GM12878 (cell line): ENCODE measurements at regions not wholly inside any gene's neighbourhood (a gene's known extent, or its start where the extent isn't known, plus 50 kb on each side); places are given as distances from the start of the nearest gene placed in this dataset.

ENCODE experiments used
- ATAC-seq: fragments of 200-7000 bp; cut with Tn5 transposase; 3 replicates; pipeline ENCODE4 v1.9.1; 2020; ENCODE audit warnings: mild to moderate bottlenecking, moderate library complexity
- BruUV-seq: library from RNA; stranded (reverse); fragments of 400-500 nt; replicated peaks from 2 replicates; lab custom pipeline; 2021; lab: Mats Ljungman, UMichigan
- CTCF ChIA-PET: fragments of 300-600 bp; sonication (Branson Sonifier 250); formaldehyde crosslinking; extraction: SDS; loops from one replicate; lab custom pipeline; 2021; ENCODE audit warnings: inconsistent platforms; lab: Yijun Ruan, JAX
- POLR2A ChIA-PET: fragments of 350-600 bp; formaldehyde crosslinking; extraction: SDS; loops from one replicate; lab custom pipeline; 2021; ENCODE audit warnings: inconsistent platforms; lab: Charles Lee
- RAD21 ChIA-PET: fragments of 300-600 bp; sonication (Branson Sonifier 250); formaldehyde crosslinking; loops from one replicate; lab custom pipeline; 2023; ENCODE audit warnings: antibody characterized with exemption; ENCODE audit not compliant: unreplicated experiment; lab: Charles Lee
- SMC1A ChIA-PET: fragments of 300-600 bp; sonication (Branson Sonifier 250); formaldehyde crosslinking; loops from one replicate; lab custom pipeline; 2023; ENCODE audit not compliant: unreplicated experiment, uncharacterized antibody; lab: Charles Lee
- DNase-seq: peaks from one replicate; pipeline ENCODE4 v3.0.0-alpha.2; 2011; ENCODE audit warnings: low read depth, low spot score
- FAIRE-seq: peaks from 3 replicates; lab custom pipeline; 2011; peaks lifted over from hg19 to GRCh38; lab: Jason Lieb, UNC
- H2AFZ ChIP-seq: 2 replicates; pipeline ENCODE4 v1.6.0; 2011; ENCODE audit warnings: low read depth, low read length, control low read depth; ENCODE audit not compliant: control insufficient read depth
- H3K27ac ChIP-seq: 2 replicates; pipeline ENCODE4 v1.5.1; 2011; ENCODE audit warnings: control low read depth; ENCODE audit not compliant: control insufficient read depth, insufficient read depth
- H3K27me3 ChIP-seq, 2 experiments: replicated peaks in 1 of 2; 2 replicates each; pipeline versions ENCODE4 v1.6.0 to v1.6.1; 2011; ENCODE audit warnings: low read length in 1 of 2; ENCODE audit not compliant: control insufficient read depth in 2 of 2, insufficient read depth in 2 of 2
- H3K36me3 ChIP-seq, 2 experiments: 2 replicates each; pipeline ENCODE4 v1.5.1; 2011; ENCODE audit warnings: low read length in 1 of 2; ENCODE audit not compliant: control insufficient read depth in 2 of 2, insufficient read depth in 2 of 2
- H3K4me1 ChIP-seq: 2 replicates; pipeline ENCODE4 v1.6.1; 2011; ENCODE audit warnings: mild to moderate bottlenecking, low read length, moderate library complexity, mixed read lengths; ENCODE audit not compliant: control insufficient read depth, insufficient read depth
- H3K4me2 ChIP-seq: 2 replicates; pipeline ENCODE4 v1.6.0; 2011; ENCODE audit warnings: control low read depth; ENCODE audit not compliant: control insufficient read depth, insufficient read depth
- H3K4me3 ChIP-seq: fragments of 200-600 bp; sonication (generic); 2 replicates; pipeline ENCODE4 v1.5.1; 2016
- H3K79me2 ChIP-seq: 2 replicates; pipeline ENCODE4 v1.6.0; 2011; ENCODE audit warnings: low read length; ENCODE audit not compliant: control insufficient read depth, insufficient read depth
- H3K9ac ChIP-seq: 2 replicates; pipeline ENCODE4 v1.8.0; 2011; ENCODE audit warnings: low read length, control low read depth, mixed read lengths; ENCODE audit not compliant: control insufficient read depth, insufficient read depth
- H3K9me3 ChIP-seq: replicated peaks from 3 replicates; pipeline ENCODE4 v1.5.1; 2011; ENCODE audit warnings: mild to moderate bottlenecking, low read length; ENCODE audit not compliant: control insufficient read depth, insufficient read depth
- H4K20me1 ChIP-seq: 2 replicates; pipeline ENCODE4 v1.6.0; 2011; ENCODE audit not compliant: control insufficient read depth, insufficient read depth
- ATF7 ChIP-seq: fragments of 450-650 bp; IDR thresholded peaks from 2 replicates; pipeline ENCODE4 v1.6.1; 2016; ENCODE audit warnings: low read depth, mild to moderate bottlenecking
- BCL11A ChIP-seq: IDR thresholded peaks from 2 replicates; pipeline ENCODE4 v1.6.1; 2011; ENCODE audit warnings: low read depth, low read length
- CBFB ChIP-seq: IDR thresholded peaks from 2 replicates; pipeline ENCODE4 v1.6.1; 2016; ENCODE audit warnings: antibody characterized with exemption, low read depth
- ETV6 ChIP-seq, 2 experiments: fragments of 450-650 bp in 1 of 2; IDR thresholded peaks in 1 of 2; conservative IDR thresholded peaks in 1 of 2; 2 replicates each; pipeline ENCODE4 v1.6.1; 2014; ENCODE audit warnings: antibody characterized with exemption in 1 of 2, borderline replicate concordance in 1 of 2, low read depth in 1 of 2, mild to moderate bottlenecking in 1 of 2, moderate library complexity in 1 of 2
- GABPA ChIP-seq: IDR thresholded peaks from 2 replicates; pipeline ENCODE4 v1.6.1; 2014; ENCODE audit warnings: antibody characterized with exemption, low read depth, mild to moderate bottlenecking, inconsistent platforms
- IRF4 ChIP-seq: IDR thresholded peaks from 2 replicates; pipeline ENCODE4 v1.6.1; 2011; ENCODE audit warnings: low read depth, low read length
- LARP7 ChIP-seq: fragments of 450-650 bp; IDR thresholded peaks from 2 replicates; pipeline ENCODE4 v1.6.1; 2017; ENCODE audit warnings: mild to moderate bottlenecking
- MLLT1 ChIP-seq: fragments of 450-650 bp; IDR thresholded peaks from 2 replicates; pipeline ENCODE4 v1.6.1; 2016; ENCODE audit warnings: mild to moderate bottlenecking
- MXI1 ChIP-seq: fragments of 150-350 bp; IDR thresholded peaks from 2 replicates; pipeline ENCODE4 v1.6.1; 2011; ENCODE audit warnings: low read depth, mild to moderate bottlenecking, inconsistent platforms, low read length, improper control_type of control experiment
- NFXL1 ChIP-seq: fragments of 450-650 bp; IDR thresholded peaks from 2 replicates; pipeline ENCODE4 v1.6.1; 2017; ENCODE audit warnings: antibody characterized with exemption, mild to moderate bottlenecking, borderline replicate concordance
- PKNOX1 ChIP-seq: fragments of 450-650 bp; IDR thresholded peaks from 2 replicates; pipeline ENCODE4 v1.6.1; 2016; ENCODE audit warnings: mild to moderate bottlenecking
- POLR2A ChIP-seq: IDR thresholded peaks from 2 replicates; pipeline ENCODE4 v1.6.1; 2011; ENCODE audit warnings: low read depth, mild to moderate bottlenecking, low read length
- POLR2AphosphoS5 ChIP-seq: IDR thresholded peaks from 2 replicates; pipeline ENCODE4 v1.6.1; 2011; ENCODE audit warnings: mild to moderate bottlenecking, low read length, inconsistent platforms
- POU2F2 ChIP-seq: IDR thresholded peaks from 3 replicates; pipeline ENCODE4 v1.6.1; 2011; ENCODE audit warnings: low read depth, mild to moderate bottlenecking, low read length, borderline replicate concordance
- TAF1 ChIP-seq: IDR thresholded peaks from 2 replicates; pipeline ENCODE4 v1.6.1; 2011; ENCODE audit warnings: mild to moderate bottlenecking, low read depth, low read length, borderline replicate concordance
- USF1 ChIP-seq: IDR thresholded peaks from 2 replicates; pipeline ENCODE4 v1.6.1; 2011; ENCODE audit warnings: borderline replicate concordance, low read depth, mild to moderate bottlenecking, moderate library complexity, mixed read lengths, low read length; ENCODE audit not compliant: insufficient read depth; ENCODE audit errors: extremely low read length
- ZNF687 ChIP-seq: fragments of 450-650 bp; IDR thresholded peaks from 2 replicates; pipeline ENCODE4 v1.6.1; 2017; ENCODE audit warnings: mild to moderate bottlenecking, moderate library complexity
- WGBS: methylation state at CpG from one replicate; pipeline ENCODE4 v1.1.6; 2016; ENCODE audit warnings: low lambda C conversion rate; ENCODE audit not compliant: insufficient replicate concordance, insufficient coverage; ENCODE audit errors: missing lambda C conversion rate; 5-methylcytosine and 5-hydroxymethylcytosine counted together
- in situ Hi-C: fragments of 300-500 bp; cut with MboI; formaldehyde crosslinking; loops from 9 replicates; pipeline ENCODE4 v1.14.3; 2018; ENCODE audit warnings: mixed read lengths
- intact Hi-C: fragments of 100-400 bp; cut with micrococcal nuclease; formaldehyde crosslinking; loops from one replicate; pipeline ENCODE4 v1.14.2; 2022; ENCODE audit not compliant: unreplicated experiment

GRCh38 chr5:29796013-29796412 lies 1397.5 kb upstream of the CDH6 start:
- no peak for FAIRE-seq
- POLR2A ChIA-PET = no interaction called here
- H3K9ac ChIP-seq = no peak overlapping the region
- no peak for TF ChIP-seq POLR2AphosphoS5
- no peak for TF ChIP-seq BCL11A
- no peak for TF ChIP-seq ETV6 (conservative IDR thresholded peaks at IDR 0.05 in 1 of 2, IDR thresholded peaks at IDR 0.05 in 1 of 2; ENCODE audit: borderline replicate concordance in 1 of 2, low read depth in 1 of 2)
- TF ChIP-seq CBFB = no peak
- no peak for TF ChIP-seq MXI1
- no peak for TF ChIP-seq LARP7
- TF ChIP-seq POU2F2 = no peak
- no peak for TF ChIP-seq PKNOX1
- TF ChIP-seq USF1 = no peak
- no peak for TF ChIP-seq POLR2A
- TF ChIP-seq ZNF687 = no peak
- no peak for TF ChIP-seq MLLT1
- TF ChIP-seq GABPA = no peak
- no peak for TF ChIP-seq IRF4
- no peak for TF ChIP-seq ATF7
- TF ChIP-seq TAF1 = no peak
- TF ChIP-seq NFXL1 = no peak

More at GRCh38 chr5:29796013-29796412, 1397.5 kb upstream of the CDH6 start:
- no TSS peak for BruUV-seq
- Histone ChIP-seq H4K20me1 (no peaks in the 10 kb centered on the region), H3K4me3 (no peak overlapping the region), H3K9me3 (no peaks in the 10 kb centered on the region), H3K4me2 (no peak overlapping the region), H3K27ac (no peak overlapping the region), H3K36me3 (no peaks in the 10 kb centered on the region), H3K27me3 (no peaks in the 10 kb centered on the region), H2AFZ (no peak overlapping the region), H3K79me2 (no peaks in the 10 kb centered on the region), H3K4me1 (no peaks in the 10 kb centered on the region)
- intact Hi-C loops (no loop called here), in situ Hi-C loops (no loop called here)
- CTCF ChIA-PET = interaction anchor here (1.2 kb wide), 1 partner anchor 10 kb away, joined by 3 read pairs; no protein-coding TSS in a partner anchor
- DNase-seq (no peak), ATAC-seq (no peak)
- WGBS = 31% methylated on average over 2 of the region's 2 CpGs
- RAD21 ChIA-PET = no interaction called here
- SMC1A ChIA-PET = no interaction called here
